IPS DF 4.7 (cell line): ENCODE measurements at regions not wholly inside any gene's neighbourhood (a gene's known extent, or its start where the extent isn't known, plus 50 kb on each side); places are given as distances from the start of the nearest gene placed in this dataset.

ENCODE experiments used
- DNase-seq: peaks from one replicate; pipeline ENCODE4 v3.0.0-alpha.2; 2013; ENCODE audit warnings: low spot score; ENCODE audit errors: extremely low read depth

- DNase-seq, result no peak
Observed at GRCh38 chr13:80783926-80784565, 443.1 kb upstream of the SPRY2 start.

GRCh38 chr13:80782441-80782840 is 441.5 kb upstream of the SPRY2 start:
- DNase-seq, result no peak

- no peak for DNase-seq
Observed at GRCh38 chr13:80778297-80778696, 437.4 kb upstream of the SPRY2 start.

DNA sequence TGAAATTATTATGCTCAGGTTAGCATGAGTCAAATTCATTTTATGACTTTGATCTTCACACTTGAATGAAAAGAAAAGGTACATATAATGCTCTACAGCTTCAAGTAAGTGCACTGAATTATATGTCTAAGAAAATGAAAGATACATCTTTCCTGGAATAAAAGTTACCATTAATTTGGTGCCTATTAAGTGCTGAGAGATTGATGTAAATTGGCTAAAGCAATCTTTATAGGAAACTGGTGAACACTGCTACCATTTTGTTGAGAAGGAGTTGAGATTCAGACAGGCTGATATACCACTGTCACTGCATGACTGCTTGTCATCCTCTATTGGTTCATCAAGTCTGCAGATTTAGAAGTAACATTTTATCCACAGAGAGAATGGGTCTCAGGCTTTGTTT is 416.8 kb upstream of the SPRY2 start:
- no peak for DNase-seq

DNA sequence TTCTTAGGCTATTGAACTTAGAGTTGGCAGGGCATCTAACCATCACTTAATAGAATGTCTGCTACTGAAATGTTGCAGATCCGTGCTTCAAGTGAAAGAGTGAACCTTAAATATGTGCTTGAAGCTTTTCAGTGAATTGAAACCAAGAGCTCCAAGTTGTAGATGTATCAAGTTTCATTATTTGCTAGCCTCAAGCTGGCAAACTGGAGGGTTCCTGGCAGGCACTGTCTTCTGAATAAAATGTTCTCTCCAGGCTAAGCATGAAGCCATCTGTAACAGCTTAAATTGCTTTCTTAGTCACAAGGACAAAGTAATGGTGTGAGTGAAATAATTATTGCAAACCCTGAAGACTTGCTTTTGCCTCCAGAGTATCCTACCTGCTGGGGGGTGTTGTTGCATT is 415.0 kb upstream of the SPRY2 start:
- DNase-seq, result no peak

- DNase-seq, result no peak
Observed at GRCh38 chr13:80754441-80754840, 413.5 kb upstream of the SPRY2 start.

- no peak for DNase-seq
Observed at GRCh38 chr13:80753866-80754265, 412.9 kb upstream of the SPRY2 start.

GRCh38 chr13:80751854-80752253 is 410.9 kb upstream of the SPRY2 start:
- no peak for DNase-seq

- DNase-seq, result no peak
Observed at GRCh38 chr13:80744147-80744914, 403.4 kb upstream of the SPRY2 start.

GRCh38 chr13:80742033-80742432 is 401.1 kb upstream of the SPRY2 start:
- no peak for DNase-seq

GRCh38 chr13:80740071-80740470 is 399.1 kb upstream of the SPRY2 start:
- DNase-seq, result no peak

DNA sequence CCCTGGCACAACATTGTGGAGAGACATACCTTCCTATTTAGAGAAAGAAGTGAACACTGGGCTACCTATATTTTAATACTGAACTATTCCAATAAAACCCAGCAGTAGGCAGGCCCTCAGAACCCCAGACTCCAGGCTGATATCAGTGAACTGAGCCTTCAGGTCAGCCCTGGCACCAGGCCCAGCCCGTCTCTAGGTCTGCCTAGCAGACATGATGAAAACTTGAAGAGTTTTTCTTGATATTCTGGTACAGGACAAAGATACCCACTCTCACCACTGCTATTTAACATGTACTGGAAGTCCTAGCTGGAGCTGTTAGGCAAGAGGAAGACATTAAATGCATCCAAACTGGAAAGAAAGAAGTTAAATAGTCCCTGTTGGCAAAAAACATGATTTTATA is 396.6 kb upstream of the SPRY2 start:
- no peak for DNase-seq

DNA sequence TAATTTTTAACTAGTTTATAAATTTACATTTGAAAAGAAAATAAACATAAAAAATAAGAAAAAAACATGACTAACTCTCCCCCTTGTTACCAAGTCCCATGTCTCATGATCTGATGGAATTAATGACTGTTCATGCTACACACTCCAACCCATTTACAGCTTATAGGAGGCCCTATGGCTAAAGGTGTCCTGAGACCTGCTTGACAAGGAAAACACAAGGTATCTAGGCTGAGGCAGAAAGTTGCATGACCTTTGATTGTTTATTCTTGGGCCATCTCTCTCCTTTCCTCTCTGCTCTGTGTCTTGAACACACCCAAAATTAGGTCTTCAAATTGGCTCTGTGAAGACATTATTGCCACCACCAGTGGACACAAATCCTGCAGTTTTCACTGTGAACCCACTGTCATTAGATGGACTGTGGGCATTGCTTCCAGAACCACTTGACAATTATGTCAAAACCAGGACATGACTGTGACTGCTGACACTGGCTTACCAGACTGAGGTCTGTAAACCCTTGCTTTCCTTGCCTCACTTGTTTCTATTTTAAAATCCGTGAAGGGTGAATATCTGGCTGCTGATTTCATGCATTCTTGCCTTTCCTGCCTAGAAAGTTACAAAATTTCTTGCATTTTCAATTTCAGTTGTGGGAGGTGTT is 386.5 kb upstream of the SPRY2 start:
- DNase-seq, result no peak

DNA sequence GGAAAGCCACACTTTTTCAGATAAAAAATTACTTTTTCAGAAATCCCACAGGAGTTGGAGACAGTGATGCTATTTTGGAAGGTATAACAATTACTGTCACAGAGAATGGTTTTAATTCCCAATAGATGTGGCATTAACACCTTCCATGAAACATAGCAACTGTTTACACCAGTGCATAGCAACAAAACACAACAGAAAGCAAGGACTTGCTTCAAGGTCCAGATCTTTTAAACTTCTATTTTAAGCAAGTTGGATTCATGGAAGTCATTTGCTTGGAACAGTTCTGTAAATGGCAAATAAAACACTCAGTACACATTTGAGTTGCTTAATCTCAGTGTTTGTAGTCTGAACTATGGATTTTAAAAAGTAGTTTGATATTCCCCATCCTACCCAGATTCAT is 385.9 kb upstream of the SPRY2 start:
- DNase-seq, result no peak

DNA sequence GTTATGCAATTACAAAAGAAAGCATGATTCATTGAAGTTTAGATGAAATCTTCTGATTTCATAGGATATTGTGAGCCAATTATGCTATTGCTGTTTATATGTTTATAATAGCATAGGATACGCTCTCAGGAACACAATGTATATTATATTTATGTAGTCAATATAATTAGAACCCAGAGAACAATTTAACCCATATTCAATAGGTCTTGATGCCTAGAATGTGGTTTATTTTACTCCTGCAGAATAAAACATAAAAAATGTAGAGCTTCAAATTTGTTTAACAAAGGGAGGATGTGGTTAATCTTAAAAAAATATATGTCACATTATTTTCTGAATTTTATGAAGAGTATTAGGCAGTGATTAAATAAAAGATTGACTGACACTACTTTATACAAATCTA is 380.8 kb upstream of the SPRY2 start:
- no peak for DNase-seq

DNA sequence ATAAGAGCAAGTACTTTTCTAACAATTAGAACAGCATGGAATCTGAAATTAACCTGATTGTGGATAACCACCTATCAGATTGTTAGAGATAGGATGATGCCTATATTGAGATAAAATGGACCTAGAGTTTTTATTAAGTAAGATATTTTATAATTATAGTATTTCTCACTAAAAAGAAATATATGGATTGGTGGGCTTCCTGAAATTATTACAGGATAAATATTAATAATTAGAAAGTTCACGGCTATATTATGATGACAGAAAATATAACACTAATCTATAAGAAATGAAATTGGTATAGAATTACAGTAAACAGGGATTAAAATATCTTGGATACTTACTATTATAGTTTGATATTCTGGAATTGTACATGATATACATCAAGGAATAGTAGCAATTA is 378.0 kb upstream of the SPRY2 start:
- no peak for DNase-seq

- DNase-seq, result no peak
Observed at GRCh38 chr13:80717776-80718175, 376.9 kb upstream of the SPRY2 start.

GRCh38 chr13:80716610-80717081 is 375.7 kb upstream of the SPRY2 start:
- no peak for DNase-seq

DNA sequence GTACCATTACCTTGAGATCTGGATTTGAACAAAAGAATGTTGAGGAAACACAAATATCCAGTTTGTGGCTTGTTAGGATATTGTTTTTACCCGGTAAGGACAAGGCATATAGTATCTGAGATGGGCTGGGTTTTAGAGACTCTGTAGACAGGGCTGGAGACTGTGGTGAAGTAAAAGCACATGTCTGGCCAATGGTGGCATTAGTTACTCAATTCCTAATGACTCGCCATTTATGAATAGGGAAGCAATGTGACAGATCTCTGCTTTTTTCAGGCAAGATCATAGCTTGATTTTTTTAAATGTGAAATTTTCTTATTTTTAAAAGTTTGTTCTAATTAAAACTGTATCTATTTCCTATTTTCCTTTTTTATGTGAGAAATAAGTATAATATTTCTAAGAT is 371.1 kb upstream of the SPRY2 start:
- no peak for DNase-seq

DNA sequence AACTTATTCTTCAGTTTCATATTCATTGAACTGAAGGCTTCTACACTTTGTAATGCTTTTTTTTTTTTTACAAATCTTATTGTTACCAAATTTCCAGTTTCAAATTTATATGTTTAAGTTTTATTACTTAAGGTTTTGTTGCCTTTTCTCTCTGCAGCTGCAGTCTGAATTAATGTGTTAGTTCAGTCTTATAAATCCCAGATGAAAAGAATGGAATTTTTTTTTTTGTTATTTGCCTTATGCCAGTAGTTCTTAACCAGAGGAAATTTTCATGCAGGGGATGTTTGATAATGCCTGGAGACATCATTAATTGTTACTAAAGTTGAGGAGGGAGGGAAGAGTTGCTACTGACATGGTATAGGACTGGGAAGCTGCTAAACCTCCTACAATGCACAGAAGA is 367.9 kb upstream of the SPRY2 start:
- no peak for DNase-seq

DNA sequence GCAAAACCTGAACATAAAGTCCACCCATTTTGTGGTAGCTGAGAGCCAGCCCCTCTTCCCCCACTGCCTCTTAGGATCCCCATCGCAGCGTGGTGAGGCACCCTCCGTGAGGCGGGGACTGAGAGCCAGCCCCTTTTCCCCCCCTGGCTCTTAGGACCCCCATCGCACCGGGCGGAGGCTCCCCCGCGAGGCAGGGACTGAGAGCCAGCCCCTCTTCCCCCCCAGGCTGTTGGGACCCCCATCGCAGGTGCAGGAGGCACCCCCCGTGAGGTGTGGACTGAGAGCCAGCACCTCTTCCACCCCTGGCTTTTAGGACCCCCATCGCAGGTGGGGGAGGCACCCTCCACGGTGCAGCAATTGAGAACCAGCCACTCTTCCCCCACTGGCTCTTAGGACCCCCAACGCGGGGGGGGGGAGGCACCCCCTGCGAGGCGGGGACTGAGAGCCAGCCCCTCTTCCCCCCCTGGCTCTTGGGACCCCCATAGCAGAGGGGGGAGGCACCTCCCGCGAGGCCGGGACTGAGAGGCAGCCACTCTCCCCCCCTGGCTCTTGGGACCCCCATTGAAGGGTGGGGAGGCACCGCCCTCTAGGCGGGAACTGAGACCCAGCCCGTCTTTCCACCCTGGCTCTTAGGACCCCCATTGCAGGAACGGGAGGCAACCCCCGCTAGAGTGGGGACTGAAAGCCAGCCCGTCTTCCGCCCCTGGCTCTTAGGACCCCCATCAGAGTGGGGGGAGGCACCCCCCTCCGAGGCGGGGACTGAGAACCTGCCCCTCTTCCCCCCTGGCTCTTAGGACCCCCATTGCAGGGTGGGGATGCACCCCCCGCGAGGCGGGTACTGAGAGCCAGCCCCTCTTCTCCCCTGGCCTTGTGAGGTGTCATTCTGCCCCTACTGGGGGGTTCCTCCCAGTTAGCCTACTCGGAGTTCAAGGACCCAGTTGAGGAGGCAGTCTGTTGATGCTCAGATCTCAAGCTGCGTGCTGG is 366.4 kb upstream of the SPRY2 start:
- no peak for DNase-seq

DNA sequence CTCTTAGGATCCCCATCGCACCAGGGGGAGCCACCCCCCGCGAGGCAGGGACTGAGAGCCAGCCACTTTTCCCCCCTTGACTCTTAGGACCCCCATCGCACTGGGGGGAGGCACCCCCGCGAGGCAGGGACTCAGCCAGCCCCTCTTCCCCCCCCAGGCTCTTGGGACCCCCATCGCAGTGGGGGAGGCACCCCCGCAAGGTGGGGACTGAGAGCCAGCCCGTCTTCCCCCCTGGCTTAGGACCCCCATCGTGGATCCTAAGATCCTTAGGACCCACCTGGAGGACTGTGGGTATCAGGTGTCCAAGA is 365.2 kb upstream of the SPRY2 start:
- DNase-seq, result no peak
